Fibroblast of lung (primary cell): ENCODE measurements at regions not wholly inside any gene's neighbourhood (a gene's known extent, or its start where the extent isn't known, plus 50 kb on each side); places are given as distances from the start of the nearest gene placed in this dataset.

ENCODE experiments used
- CTCF ChIP-seq, 2 donors: IDR thresholded peaks in 1 of 2; conservative IDR thresholded peaks in 1 of 2; 1 replicate in 1 of 2; 2 replicates in 1 of 2; pipeline ENCODE4 v1.5.1; 2011 to 2012; ENCODE audit warnings: low read length in 2 of 2, control low read depth in 1 of 2, inconsistent platforms in 1 of 2, low read depth in 1 of 2, mild to moderate bottlenecking in 1 of 2
- EZH2 ChIP-seq: IDR thresholded peaks from 2 replicates; pipeline ENCODE4 v1.5.1; 2012; ENCODE audit warnings: low read length, control low read depth, mild to moderate bottlenecking; ENCODE audit errors: missing control alignments

- TF ChIP-seq CTCF (conservative IDR thresholded peaks at IDR 0.05 in 1 of 2, IDR thresholded peaks at IDR 0.05 in 1 of 2; ENCODE audit: low read depth in 1 of 2, low read length in 2 of 2) (no peak), EZH2 (no peak)
Measured at GRCh38 chr2:193929131-193929530, 1727.9 kb upstream of the SLC39A10 start.
